Testis (tissue), 2 donors: ENCODE measurements at regions not wholly inside any gene's neighbourhood (a gene's known extent, or its start where the extent isn't known, plus 50 kb on each side); places are given as distances from the start of the nearest gene placed in this dataset.

ENCODE experiments used
- DNase-seq: peaks from one replicate; pipeline ENCODE4 v3.0.0-alpha.2; 2019
- H3K27ac ChIP-seq, 2 donors: fragments of 200-600 bp; sonication (generic); one replicate each; pipeline ENCODE4 v1.5.1; 2019
- H3K27me3 ChIP-seq: fragments of 200-600 bp; sonication (generic); one replicate; pipeline ENCODE4 v1.5.1; 2019
- H3K36me3 ChIP-seq: fragments of 200-600 bp; sonication (generic); one replicate; pipeline ENCODE4 v1.5.1; 2017; ENCODE audit warnings: low read depth; ENCODE audit errors: missing control alignments
- H3K4me1 ChIP-seq: fragments of 200-600 bp; sonication (generic); one replicate; pipeline ENCODE4 v1.5.1; 2019
- H3K4me3 ChIP-seq, 2 donors: fragments of 200-600 bp; sonication (generic); one replicate each; pipeline ENCODE4 v1.5.1; 2017 to 2019
- H3K9me3 ChIP-seq: fragments of 200-600 bp; sonication (generic); one replicate; pipeline ENCODE4 v1.5.1; 2017
- POLR2A ChIP-seq: fragments of 450-650 bp; IDR thresholded peaks from one replicate; pipeline ENCODE4 v1.6.1; 2017; ENCODE audit warnings: antibody characterized with exemption, mild to moderate bottlenecking, moderate library complexity
- WGBS, 2 donors: methylation state at CpG; one replicate each; pipeline ENCODE4 v1.1.5; 2018; 5-methylcytosine and 5-hydroxymethylcytosine counted together
- intact Hi-C: fragments of 100-400 bp; cut with DNase I; formaldehyde crosslinking; loops from one replicate; pipeline ENCODE4 v1.15.1; 2023; ENCODE audit warnings: low total_unique reads
- TF ChIP-seq, protein P1 (sequence below), 3 experiments: fragments of 450-650 bp in 2 of 3; fragments of 200-600 bp in 1 of 3; sonication (generic) in 1 of 3; IDR thresholded peaks; one replicate each; pipeline ENCODE4 v1.5.1; 2016 to 2019; ENCODE audit warnings: antibody characterized with exemption in 3 of 3, mild to moderate bottlenecking in 2 of 3, moderate library complexity in 1 of 3

DNA sequence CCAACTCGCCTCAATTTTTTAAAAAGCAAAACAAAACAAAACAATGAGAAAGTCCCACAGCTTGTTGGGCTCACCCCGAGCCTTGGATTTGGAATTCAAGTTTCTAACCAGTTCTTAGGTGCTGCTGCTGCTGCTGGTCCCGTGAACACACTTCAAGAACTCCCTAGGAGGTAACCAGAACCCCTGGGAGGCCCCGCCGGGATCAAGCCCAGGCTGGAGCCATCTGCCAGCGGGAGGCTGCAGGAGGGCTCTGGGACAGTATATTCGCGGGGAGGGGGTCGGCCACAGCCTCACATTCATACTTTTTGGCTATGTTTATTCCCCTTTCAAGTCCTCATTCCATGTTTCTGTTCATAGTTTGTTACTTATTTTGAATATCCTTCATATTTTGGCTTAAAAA is 223.4 kb downstream of the TFCP2L1 start:
- DNase-seq: no peak
- peaks cover 4% of the 10 kb centered on the region for H3K4me1 ChIP-seq
- H3K27me3 ChIP-seq: no peaks in the 10 kb centered on the region
- H3K27ac ChIP-seq: no peak overlapping the region
- H3K9me3 ChIP-seq: no peaks in the 10 kb centered on the region
- TF ChIP-seq, protein P1, sequence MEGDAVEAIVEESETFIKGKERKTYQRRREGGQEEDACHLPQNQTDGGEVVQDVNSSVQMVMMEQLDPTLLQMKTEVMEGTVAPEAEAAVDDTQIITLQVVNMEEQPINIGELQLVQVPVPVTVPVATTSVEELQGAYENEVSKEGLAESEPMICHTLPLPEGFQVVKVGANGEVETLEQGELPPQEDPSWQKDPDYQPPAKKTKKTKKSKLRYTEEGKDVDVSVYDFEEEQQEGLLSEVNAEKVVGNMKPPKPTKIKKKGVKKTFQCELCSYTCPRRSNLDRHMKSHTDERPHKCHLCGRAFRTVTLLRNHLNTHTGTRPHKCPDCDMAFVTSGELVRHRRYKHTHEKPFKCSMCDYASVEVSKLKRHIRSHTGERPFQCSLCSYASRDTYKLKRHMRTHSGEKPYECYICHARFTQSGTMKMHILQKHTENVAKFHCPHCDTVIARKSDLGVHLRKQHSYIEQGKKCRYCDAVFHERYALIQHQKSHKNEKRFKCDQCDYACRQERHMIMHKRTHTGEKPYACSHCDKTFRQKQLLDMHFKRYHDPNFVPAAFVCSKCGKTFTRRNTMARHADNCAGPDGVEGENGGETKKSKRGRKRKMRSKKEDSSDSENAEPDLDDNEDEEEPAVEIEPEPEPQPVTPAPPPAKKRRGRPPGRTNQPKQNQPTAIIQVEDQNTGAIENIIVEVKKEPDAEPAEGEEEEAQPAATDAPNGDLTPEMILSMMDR (IDR thresholded peaks at IDR 0.05): no peak
- TF ChIP-seq POLR2A: no peak
- no peak overlapping the region for H3K4me3 ChIP-seq
- 71 to 72% methylated on average over 9 of the region's 9 CpGs for WGBS, 2 donors
- no peaks in the 10 kb centered on the region for H3K36me3 ChIP-seq
- intact Hi-C loops: loop anchor here (10.0 kb wide), 1 partner anchor 727 kb away; no protein-coding TSS in a partner anchor

DNA sequence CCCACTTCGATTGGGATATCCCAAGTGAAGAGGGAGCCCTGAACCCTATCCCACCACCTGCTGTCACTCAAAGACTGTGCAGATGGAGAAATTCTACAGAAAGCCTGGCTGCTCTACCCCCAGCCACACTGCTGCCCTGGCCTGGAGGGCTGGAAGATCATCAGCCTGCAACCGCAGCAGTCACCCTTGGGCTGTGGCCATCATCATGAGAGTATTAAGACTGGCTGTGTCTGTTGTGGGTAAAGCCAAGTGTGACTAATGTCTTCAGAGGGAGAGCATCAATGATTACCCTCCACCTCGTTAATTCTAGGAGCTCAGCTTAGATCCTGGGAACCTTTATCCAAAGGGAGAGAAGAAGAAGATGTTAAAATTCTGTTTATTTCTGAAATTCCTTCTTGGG is 221.5 kb downstream of the TFCP2L1 start:
- Histone ChIP-seq H3K27ac (no peak overlapping the region), H3K4me1 (peaks cover 4% of the 10 kb centered on the region), H3K27me3 (no peaks in the 10 kb centered on the region), H3K4me3 (no peak overlapping the region), H3K9me3 (no peaks in the 10 kb centered on the region), H3K36me3 (no peaks in the 10 kb centered on the region)
- TF ChIP-seq, protein P1 (IDR thresholded peaks at IDR 0.05): no peak
- no peak for TF ChIP-seq POLR2A
- DNase-seq: no peak
- intact Hi-C loops: loop anchor here (10.0 kb wide), 1 partner anchor 729 kb away; no protein-coding TSS in a partner anchor
- WGBS, 2 donors: 79 to 87% methylated on average over 3 of the region's 3 CpGs

DNA sequence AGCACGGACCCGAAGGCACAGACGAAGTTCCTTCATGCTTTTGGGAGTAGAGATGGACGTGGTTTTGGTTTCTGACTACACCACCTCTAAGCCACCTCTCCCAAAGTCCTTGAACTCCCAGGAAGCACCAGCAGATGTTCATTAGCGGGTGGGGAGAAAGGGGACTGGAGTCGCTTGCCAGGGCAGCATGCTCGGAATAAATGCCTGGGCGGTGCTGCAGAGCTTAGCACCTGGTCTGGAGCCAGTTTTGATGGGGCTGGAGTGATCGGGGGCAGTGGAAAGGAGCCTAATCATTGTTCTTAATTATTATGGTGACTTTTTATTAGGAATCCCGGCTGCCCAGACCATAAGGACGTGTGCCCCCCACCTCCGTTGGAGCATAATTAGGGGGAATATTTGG is 220.8 kb downstream of the TFCP2L1 start:
- DNase-seq: no peak
- no peak overlapping the region for H3K4me3 ChIP-seq

DNA sequence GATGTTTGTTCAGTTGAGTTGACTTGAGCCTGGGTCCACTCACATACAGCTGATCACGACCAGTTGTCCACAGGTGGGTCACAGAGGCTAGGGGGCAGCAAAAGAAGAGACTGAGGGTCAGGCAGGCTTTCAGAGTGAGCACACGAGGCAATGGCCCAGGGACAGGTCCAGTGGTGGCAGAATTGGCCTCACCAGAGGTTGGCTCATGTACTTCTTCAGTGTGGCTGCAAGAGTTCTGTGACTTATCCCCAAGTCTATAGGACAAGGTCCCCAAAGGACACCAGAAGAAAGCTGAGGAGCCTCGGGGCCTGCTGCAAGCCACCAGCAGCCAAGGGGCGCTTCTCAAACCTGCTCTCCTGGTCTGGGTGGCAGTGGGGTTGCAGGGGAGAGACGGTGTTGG is 219.8 kb downstream of the TFCP2L1 start:
- intact Hi-C loops: loop anchor here (10.0 kb wide), 1 partner anchor 730 kb away; no protein-coding TSS in a partner anchor
- Histone ChIP-seq H3K27me3 (no peaks in the 10 kb centered on the region), H3K9me3 (no peaks in the 10 kb centered on the region), H3K4me1 (peaks cover 4% of the 10 kb centered on the region), H3K4me3 (no peak overlapping the region), H3K27ac (no peak overlapping the region), H3K36me3 (no peaks in the 10 kb centered on the region)
- TF ChIP-seq, protein P1 (IDR thresholded peaks at IDR 0.05): no peak
- TF ChIP-seq POLR2A: no peak
- 90 to 92% methylated on average over 3 to 5 of the region's 5 CpGs for WGBS, 2 donors
- no peak for DNase-seq

More for the DNA sequence above, 220.8 kb downstream of the TFCP2L1 start:
- peaks cover 4% of the 10 kb centered on the region for H3K4me1 ChIP-seq
- 56 to 68% methylated on average over 12 of the region's 12 CpGs for WGBS, 2 donors
- intact Hi-C loops: loop anchor here (10.0 kb wide), 1 partner anchor 729 kb away; no protein-coding TSS in a partner anchor
- no peaks in the 10 kb centered on the region for H3K9me3 ChIP-seq
- no peaks in the 10 kb centered on the region for H3K27me3 ChIP-seq
- no peaks in the 10 kb centered on the region for H3K36me3 ChIP-seq
- H3K27ac ChIP-seq: no peak overlapping the region
- TF ChIP-seq, protein P1 (IDR thresholded peaks at IDR 0.05): no peak
- TF ChIP-seq POLR2A: no peak

DNA sequence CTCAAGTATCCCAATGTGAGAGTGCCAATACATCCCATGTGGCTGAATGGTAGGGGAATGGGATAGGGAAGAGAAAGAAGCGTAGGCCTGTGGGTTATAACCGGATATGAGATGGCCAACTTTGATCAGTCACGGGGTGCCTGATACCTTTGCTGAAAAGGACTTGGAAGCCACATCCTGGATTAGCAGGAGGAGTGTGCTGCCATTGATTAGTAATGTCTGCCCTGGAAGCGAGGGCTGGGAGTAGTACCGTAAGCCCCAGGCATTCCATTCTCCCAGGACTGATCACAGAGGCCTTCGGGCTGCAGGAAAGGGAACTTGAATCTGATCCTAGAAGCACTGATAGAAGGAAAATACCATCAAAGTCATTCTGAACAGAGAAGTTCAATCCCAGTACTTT is 218.5 kb downstream of the TFCP2L1 start:
- Histone ChIP-seq H3K4me3 (no peak overlapping the region), H3K27me3 (no peaks in the 10 kb centered on the region), H3K4me1 (peaks cover 4% of the 10 kb centered on the region), H3K27ac (no peak overlapping the region), H3K9me3 (no peaks in the 10 kb centered on the region), H3K36me3 (no peaks in the 10 kb centered on the region)
- no peak for TF ChIP-seq POLR2A
- TF ChIP-seq, protein P1 (IDR thresholded peaks at IDR 0.05): no peak
- 89% methylated on average over 6 of the region's 6 CpGs for WGBS, 2 donors
- intact Hi-C loops: loop anchor here (10.0 kb wide), 1 partner anchor 732 kb away; no protein-coding TSS in a partner anchor
- DNase-seq: no peak
